ENCODE measurements at regions not wholly inside any gene's neighbourhood (a gene's known extent, or its start where the extent isn't known, plus 50 kb on each side); places are given as distances from the start of the nearest gene placed in this dataset.
"Not testable (repeated sequence)": the region's sequence is repeated elsewhere in the genome, so short reads cannot be mapped to it uniquely, and the experiment has no call there.

GRCh38 chr6:80535914-80536565, 429.6 kb downstream of the BCKDHB start:
- no peak for DNase-seq (ENCODE audit: low read depth in 3 of 3, low spot score in 2 of 3)

DNA sequence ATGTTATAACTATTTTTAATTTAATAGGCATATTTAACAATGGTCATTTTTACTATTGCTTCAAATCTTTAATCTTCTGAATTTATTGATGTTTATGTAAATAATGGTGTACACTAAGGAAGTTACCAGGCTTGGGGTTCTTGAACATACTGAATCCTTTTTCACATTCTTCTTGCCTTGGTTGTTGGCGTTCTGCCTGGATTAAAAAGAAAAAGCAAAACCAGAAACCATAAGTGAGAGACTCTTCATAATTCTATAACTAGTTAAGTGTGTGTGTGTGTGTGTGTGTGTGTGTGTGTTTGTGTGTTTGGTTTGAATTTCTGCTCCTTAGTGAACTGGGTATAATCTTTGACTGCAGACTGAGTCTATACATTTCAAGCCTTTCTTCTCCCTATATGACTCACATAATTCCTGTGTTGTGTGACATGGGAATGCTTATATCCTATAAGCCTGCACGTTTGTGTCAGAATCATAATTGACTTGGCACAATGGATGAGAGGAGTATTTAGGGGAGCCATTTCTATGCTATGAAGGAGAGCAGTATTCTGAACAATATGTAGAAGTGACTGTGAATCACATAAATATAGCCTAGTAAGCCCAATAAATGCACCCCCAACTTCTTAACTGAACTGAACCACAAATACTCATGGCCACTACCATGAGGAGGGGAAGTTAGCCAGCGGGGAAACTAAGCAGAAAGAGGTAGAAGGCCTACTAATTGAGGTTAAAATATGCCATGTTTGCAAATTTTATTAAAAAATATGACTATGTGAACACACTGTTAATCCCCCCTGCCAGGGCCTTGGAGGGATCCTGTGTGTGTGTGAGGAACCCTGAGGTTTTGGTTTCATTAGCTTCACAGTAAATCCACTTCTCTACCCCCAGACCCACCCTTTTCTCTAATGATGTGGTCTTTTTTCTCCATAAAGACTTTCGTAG, 425.5 kb downstream of the BCKDHB start:
- DNase-seq (ENCODE audit: low read depth in 3 of 3, low spot score in 2 of 3), result no peak

- DNase-seq (ENCODE audit: low read depth in 3 of 3, low spot score in 2 of 3), result no peak
Observed at GRCh38 chr6:80530103-80530502, 423.6 kb downstream of the BCKDHB start.

DNA sequence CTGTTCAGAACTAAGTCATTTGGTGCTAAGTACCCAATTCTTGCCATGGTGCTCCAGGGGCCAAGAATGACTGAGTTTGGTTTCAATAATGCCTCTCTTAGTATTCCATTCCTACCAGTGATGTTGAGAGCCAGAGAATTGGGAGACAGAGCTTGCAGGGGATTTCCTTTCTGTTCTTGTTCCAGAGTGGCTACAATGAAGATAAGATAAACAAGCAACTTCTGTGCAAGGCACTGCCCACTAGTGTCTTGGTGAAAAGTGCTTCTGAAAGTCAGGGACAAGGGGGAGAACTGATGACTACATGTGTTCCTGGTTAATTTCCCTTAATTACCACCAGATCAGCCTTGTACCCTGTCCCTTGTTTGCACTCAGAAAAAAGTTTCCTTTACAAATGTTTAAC, 421.6 kb downstream of the BCKDHB start:
- no peak for DNase-seq (ENCODE audit: low read depth in 3 of 3, low spot score in 2 of 3)

GRCh38 chr6:80527552-80528052, 421.1 kb downstream of the BCKDHB start:
- no peak for DNase-seq (ENCODE audit: low read depth in 3 of 3, low spot score in 2 of 3)

- peak in 1 of 3 donors; percentile 8 for DNase-seq (ENCODE audit: low read depth in 3 of 3, low spot score in 2 of 3)
Observed at GRCh38 chr6:80523531-80523997, 417.1 kb downstream of the BCKDHB start.

DNA sequence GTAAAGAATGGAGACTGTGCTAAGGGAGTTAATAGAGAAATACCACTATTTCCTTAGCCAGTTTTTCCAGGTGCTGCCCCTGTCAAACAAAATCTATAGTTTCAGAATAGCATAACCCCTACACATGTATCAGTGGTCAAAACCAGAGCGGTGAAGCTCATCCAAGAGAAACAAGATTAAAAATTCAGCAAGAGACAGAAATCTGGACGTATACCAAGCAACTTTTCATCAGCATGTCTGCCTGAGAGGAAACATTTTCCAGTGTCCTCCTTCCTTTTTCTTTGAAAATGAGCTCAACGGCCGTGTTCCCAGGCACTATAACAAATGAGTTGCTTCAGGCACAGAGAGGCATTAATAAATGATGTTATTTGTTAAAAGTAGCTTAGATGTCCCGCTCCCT, 416.5 kb downstream of the BCKDHB start:
- peak in 1 of 3 donors; percentile 10 for DNase-seq (ENCODE audit: low read depth in 3 of 3, low spot score in 2 of 3)

DNA sequence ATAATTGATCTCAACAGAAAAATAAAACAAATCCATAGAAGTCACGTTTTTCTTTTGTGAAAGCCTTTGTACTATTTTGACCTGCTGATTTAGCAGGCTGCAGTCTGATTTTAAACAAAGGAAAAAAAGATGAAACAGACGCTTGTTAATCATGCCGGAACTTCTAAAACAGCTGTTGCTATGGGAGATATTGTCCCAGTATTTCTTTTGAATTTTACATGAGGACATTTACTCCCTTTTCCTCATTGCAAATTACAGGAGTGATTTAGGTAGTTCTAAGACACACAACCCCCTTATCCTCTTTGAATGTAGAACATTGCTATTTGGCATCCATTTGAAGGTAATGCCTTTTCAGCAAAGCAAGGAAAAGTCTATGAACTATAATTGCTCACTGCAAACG, 416.1 kb downstream of the BCKDHB start:
- DNase-seq (ENCODE audit: low read depth in 3 of 3, low spot score in 2 of 3), result no peak

- no peak for DNase-seq (ENCODE audit: low read depth in 3 of 3, low spot score in 2 of 3)
Observed at GRCh38 chr6:80519811-80520594, 413.5 kb downstream of the BCKDHB start.

- no peak for DNase-seq (ENCODE audit: low read depth in 3 of 3, low spot score in 2 of 3)
Observed at GRCh38 chr6:80517525-80517924, 411.1 kb downstream of the BCKDHB start.

DNA sequence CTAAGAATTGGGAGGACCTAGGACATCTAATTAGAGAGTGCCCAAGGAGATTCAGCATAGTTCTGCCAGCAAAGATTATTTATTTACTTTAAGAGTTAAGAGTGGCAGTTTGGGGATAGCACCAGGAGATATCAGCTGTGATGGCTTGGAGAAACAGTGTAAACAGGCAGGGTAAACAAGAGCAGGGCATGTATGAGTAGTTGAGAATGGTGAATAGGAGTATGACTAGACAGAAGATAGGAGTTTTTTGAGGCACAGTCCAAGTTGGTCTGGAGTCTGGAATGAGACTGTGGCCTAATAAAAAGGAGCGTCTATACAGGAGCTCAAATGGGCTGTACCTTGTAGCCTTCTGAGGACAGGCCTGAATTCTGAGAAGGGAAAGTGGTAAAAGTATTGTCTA, 404.1 kb downstream of the BCKDHB start:
- not testable (repeated sequence) for DNase-seq (ENCODE audit: low read depth in 3 of 3, low spot score in 2 of 3)

GRCh38 chr6:80508885-80509630, 402.6 kb downstream of the BCKDHB start:
- no peak for DNase-seq (ENCODE audit: low read depth in 3 of 3, low spot score in 2 of 3)

- no peak for DNase-seq (ENCODE audit: low read depth in 3 of 3, low spot score in 2 of 3)
Observed at GRCh38 chr6:80504882-80505281, 398.4 kb downstream of the BCKDHB start.

GRCh38 chr6:80503660-80504059, 397.2 kb downstream of the BCKDHB start:
- no peak for DNase-seq (ENCODE audit: low read depth in 3 of 3, low spot score in 2 of 3)

DNA sequence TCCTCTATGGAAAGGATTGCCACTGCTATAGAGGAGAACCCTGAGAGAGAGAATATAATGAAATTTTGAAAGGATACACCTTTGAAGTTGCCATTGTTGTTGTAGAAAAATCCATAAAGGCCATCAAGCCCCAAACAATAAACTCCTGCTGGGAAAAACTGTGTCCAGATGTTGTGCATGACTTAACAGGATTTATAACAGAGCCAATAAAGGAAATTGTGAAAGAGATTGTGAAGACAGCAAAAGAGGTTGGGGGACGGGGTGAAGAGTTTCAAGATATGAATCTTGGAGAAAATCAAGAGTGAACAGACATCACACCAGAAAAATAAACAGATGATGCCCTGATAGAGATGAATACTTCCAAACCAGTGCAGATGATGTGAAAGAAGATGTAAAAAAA, 396.4 kb downstream of the BCKDHB start:
- no peak for DNase-seq (ENCODE audit: low read depth in 3 of 3, low spot score in 2 of 3)

- no peak for DNase-seq (ENCODE audit: low read depth in 3 of 3, low spot score in 2 of 3)
Observed at GRCh38 chr6:80501636-80502035, 395.2 kb downstream of the BCKDHB start.

- not testable (repeated sequence) for DNase-seq (ENCODE audit: low read depth in 3 of 3, low spot score in 2 of 3)
Observed at GRCh38 chr6:80497696-80498486, 391.4 kb downstream of the BCKDHB start.

DNA sequence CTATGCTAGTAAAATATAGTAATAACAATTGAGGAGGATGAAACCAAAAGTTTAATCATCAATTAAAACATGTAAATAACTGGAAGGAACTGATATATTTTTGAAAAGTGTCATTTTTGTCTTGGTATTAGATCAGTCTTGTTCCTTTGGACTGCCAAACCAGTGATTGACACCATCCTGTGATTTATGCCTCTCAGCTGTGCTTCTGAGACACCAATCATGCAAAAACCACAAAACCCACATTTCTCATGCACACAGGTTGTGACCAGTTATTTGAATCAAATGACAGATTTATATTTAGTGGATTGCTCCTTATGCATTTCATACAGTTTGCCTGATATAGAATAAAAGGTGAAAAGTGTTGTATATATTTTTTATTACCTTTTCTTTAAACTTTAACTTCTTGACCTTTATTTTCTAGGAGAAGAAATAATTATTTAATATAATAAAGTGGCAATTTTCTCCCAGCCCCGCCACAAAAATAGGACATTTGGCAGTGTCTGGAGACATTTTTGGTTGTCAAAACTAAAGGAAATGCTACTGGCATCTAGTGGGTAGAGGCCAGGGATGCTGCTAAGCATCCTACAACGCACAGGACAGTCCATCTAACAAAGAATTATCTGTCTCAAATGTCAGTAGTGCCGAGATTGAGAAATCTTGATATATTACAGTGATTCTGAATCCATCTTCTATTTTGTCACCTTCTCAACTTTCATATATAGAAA, 383.6 kb downstream of the BCKDHB start:
- no peak for DNase-seq (ENCODE audit: low read depth in 3 of 3, low spot score in 2 of 3)

GRCh38 chr6:80488190-80488589, 381.7 kb downstream of the BCKDHB start:
- DNase-seq (ENCODE audit: low read depth in 3 of 3, low spot score in 2 of 3), result no peak
